ENCODE measurements at regions not wholly inside any gene's neighbourhood (a gene's known extent, or its start where the extent isn't known, plus 50 kb on each side); places are given as distances from the start of the nearest gene placed in this dataset.

GRCh38 chr4:123783921-123784320 lies 387.3 kb downstream of the SPRY1 start:
- no peak for TF ChIP-seq CTCF (IDR thresholded peaks at IDR 0.05; ENCODE audit: low read length)
- TF ChIP-seq EZH2 (IDR thresholded peaks at IDR 0.05; ENCODE audit: borderline replicate concordance, low read length): no peak
